ENCODE measurements at regions not wholly inside any gene's neighbourhood (a gene's known extent, or its start where the extent isn't known, plus 50 kb on each side); places are given as distances from the start of the nearest gene placed in this dataset.

DNA sequence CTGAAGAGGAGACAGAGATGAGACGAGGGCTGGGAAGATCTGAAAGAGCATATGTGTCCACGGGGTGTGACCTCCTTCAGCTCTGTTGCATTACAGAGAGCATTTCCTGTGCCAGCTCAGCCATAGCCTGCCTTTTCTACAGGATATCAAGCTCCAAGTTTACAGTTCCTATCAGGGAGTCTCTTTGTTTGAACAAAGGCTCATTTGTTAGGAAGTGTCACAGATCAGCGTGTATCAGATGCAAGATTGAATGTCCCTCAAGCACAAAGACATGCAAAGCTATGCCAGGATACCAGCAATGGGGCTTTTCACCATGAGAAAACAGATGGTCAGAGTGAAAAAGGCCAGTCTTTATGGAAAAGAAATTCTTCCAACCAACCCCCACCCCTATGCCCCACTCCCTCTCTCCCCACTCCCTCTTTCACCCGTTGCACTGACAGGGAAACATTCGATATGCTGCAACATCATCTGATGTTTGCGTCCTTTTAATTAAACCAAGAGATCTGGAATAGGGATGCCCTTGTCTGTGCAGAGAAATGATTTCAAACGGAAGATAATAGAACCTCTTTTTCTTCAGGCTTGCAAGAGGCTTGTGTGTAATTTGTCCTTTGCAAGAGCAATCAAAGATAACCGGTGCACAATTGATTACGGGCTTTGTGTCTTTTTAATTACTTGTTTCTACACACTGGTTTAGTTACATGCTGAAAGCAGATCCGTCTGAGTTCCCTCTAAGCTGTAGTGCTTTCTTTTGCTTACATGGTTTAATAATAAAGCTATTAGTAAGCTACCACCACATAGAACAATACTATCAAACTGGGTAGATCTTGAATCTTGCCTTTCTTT is 263.1 kb upstream of the RGMB start:
- no peak for TF ChIP-seq POLR2A (IDR thresholded peaks at IDR 0.05)
- TF ChIP-seq, protein P1, sequence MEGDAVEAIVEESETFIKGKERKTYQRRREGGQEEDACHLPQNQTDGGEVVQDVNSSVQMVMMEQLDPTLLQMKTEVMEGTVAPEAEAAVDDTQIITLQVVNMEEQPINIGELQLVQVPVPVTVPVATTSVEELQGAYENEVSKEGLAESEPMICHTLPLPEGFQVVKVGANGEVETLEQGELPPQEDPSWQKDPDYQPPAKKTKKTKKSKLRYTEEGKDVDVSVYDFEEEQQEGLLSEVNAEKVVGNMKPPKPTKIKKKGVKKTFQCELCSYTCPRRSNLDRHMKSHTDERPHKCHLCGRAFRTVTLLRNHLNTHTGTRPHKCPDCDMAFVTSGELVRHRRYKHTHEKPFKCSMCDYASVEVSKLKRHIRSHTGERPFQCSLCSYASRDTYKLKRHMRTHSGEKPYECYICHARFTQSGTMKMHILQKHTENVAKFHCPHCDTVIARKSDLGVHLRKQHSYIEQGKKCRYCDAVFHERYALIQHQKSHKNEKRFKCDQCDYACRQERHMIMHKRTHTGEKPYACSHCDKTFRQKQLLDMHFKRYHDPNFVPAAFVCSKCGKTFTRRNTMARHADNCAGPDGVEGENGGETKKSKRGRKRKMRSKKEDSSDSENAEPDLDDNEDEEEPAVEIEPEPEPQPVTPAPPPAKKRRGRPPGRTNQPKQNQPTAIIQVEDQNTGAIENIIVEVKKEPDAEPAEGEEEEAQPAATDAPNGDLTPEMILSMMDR (IDR thresholded peaks at IDR 0.05 in 4 of 5, conservative IDR thresholded peaks at IDR 0.05 in 1 of 5), result no peak

Measured in gastrocnemius medialis (tissue), 4 donors.